NCI-H748 (cell line): ENCODE measurements at regions not wholly inside any gene's neighbourhood (a gene's known extent, or its start where the extent isn't known, plus 50 kb on each side); places are given as distances from the start of the nearest gene placed in this dataset.
"Not testable (repeated sequence)": the region's sequence is repeated elsewhere in the genome, so short reads cannot be mapped to it uniquely, and the experiment has no call there.

ENCODE experiments used
- DNase-seq: peaks from one replicate; lab custom pipeline; 2025; ENCODE audit not compliant: unreplicated experiment; lab: John Stamatoyannopoulos, UW

DNA sequence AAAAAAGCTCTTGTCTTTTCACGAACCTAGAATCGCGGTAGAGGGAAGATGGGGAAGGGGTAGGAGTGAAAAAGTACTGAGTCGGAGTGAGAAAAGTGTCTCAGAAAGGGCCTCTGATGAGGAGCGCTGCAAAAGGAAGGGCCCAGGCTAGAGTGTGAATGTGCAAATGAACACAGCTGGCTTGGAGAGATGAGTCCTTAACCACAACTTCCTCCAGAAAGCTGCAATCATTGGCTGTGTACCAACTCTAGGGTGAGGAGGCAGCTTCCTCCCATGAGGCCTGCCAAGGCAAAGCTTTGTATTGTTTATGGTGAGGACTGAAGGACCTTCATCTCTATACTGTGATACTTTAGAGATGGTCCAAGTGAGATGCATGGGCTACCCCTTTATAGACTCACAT, 566.9 kb upstream of the ANO5 start:
- no peak for DNase-seq

- DNase-seq: no peak
Observed at GRCh38 chr11:21628641-21629040, 564.2 kb upstream of the ANO5 start.

DNA sequence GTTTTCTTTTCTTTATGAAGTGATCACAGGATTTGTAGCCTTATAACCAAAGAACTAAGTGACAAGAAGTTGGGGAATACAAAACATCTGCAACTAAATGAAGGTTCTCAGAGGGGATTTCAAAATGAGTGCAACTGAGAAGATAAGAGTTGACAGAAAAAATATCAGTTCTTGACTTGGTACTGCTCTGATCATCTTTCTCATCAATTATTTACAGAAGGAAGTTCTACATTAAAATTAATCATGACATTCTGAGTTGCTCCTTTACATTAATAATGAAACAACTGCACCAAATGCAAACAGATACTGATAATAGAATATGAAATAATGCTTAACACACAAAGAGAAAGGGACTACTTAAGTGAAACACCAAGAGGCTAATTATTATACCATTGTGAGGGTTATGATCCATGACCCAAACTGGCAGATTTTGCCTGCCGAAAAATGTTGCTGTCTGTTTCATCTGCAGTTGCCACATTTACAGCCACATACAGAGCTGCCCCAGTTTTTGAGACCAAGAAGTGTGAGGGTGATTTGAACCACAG, 561.9 kb upstream of the ANO5 start:
- DNase-seq: no peak

- no peak for DNase-seq
Observed at GRCh38 chr11:21631991-21632390, 560.9 kb upstream of the ANO5 start.

DNA sequence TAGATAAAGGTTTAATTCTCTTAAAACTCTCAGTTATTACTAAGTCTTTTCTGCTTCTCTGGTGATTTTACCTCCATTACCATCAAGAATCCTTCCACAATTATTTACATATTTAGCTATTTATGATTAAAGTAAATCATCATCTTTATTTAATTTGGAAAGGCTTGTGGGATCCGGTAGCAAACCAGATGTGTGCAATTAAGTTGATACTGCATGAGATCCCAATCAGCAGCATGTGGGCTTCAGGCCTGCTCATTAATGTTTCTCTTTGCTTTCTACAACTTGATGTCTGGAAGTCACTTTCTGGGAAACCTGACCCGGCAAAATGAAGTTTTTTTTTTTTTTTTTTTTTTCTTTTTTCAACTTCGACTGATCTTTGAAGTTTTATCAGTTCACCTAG, 558.4 kb upstream of the ANO5 start:
- DNase-seq: no peak

DNA sequence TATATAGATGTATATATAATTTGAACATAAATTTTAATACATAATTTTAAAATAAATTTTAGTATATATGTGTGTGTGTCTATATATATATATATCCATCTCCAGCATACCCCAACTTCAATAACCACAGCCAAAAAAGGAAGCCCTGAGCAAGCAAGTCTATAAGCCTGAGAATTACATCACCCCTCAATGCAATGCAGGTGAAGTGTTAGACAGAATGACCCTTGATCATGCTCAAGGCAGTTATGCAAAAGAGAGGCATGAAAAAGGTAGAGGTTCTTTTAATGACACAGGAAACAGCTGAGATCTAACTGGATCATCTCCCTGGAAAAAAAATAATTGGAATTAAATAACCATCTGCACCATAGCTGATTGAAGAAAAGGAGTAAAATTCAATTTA, 557.9 kb upstream of the ANO5 start:
- DNase-seq: no peak

GRCh38 chr11:21635394-21636145, 557.3 kb upstream of the ANO5 start:
- no peak for DNase-seq

GRCh38 chr11:21636561-21636960, 556.3 kb upstream of the ANO5 start:
- DNase-seq: no peak

DNA sequence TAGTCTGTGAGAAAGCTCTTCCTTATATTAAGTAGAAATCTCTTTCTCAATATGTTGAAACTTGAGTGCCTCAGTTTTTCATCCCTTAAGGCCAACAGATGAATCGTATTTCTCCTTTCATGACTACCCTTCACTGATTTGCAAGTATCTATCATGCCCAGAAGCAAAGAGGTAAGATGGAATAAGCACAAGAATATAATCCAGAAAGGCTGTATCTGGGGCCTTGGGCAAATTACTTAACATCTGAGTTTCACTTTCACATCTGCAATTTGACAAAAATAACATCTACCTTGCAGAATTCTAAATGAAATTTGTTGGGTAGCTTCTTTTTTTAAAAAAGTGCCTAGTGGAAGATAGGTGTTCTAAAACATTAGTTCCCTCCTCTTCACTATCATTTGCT, 552.4 kb upstream of the ANO5 start:
- DNase-seq: no peak

- DNase-seq: no peak
Observed at GRCh38 chr11:21641869-21642268, 551.0 kb upstream of the ANO5 start.

- DNase-seq: peak; percentile 38
Observed at GRCh38 chr11:21646351-21646750, 546.5 kb upstream of the ANO5 start.

DNA sequence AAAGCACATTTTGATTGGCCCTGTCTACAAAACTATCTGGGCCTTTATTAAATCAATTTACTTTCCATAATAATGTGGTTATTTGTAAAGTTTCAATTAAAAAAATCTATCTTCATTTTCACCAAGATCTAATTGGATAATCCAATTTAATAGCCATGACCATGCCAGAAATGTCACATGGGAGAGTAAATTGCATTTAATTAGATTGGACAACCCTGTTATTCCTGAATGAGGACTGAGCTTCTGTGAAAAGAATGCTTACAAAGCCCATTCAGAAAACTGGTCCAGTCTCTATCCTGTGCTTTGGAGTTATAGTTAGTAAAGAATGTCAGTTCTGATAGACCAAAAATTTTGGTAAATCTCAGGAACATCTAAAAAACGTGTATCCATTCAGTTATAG, 541.9 kb upstream of the ANO5 start:
- DNase-seq: peak; percentile 13

- DNase-seq: peak; percentile 95
Observed at GRCh38 chr11:21653951-21654421, 538.9 kb upstream of the ANO5 start.

DNA sequence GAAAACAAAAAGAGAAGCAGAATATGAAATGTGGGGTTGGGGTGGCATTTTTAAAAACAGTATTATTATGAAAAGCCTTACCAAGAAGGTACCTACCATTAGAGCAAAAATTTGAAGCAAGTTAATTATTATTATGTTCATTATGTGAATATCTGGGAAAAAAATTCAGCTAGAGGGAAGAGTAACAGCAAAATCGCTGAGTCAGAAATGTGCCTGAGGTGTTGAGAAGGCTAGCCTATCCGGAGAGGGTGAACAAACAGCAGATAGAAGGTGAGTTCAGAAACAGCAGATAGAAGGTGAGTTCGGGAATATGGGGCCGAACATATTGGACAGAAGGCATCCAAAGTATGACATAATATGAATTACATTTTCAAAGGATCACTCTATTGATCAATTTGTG, 536.8 kb upstream of the ANO5 start:
- no peak for DNase-seq

DNA sequence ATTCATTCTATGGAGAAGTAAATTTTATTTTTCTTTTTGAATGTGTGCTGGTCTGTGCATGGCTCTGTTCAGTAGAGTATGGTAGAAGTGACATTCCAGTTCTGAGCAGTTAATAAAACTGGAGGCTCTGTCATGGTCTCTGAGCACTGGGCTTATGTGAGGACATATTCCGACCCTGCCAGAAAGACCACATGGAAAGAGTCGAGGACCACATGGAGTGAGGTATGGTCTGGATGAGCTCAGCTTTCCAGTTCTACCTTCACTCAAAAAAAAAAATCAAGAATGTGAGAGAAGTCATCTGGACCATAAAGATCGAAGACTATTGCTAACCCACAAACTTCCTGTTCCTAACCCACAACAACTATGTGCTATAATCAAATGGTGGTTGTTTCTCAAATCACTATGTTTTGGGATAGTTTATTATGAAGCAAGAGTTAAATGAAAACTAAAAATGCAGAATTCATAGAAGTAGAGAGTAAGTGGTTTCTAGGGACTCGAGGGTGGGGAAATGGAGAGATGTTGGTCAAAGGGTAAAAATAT, 534.2 kb upstream of the ANO5 start:
- DNase-seq: no peak

GRCh38 chr11:21659377-21659776, 533.5 kb upstream of the ANO5 start:
- not testable (repeated sequence) for DNase-seq

GRCh38 chr11:21659961-21660360, 532.9 kb upstream of the ANO5 start:
- DNase-seq: no peak

DNA sequence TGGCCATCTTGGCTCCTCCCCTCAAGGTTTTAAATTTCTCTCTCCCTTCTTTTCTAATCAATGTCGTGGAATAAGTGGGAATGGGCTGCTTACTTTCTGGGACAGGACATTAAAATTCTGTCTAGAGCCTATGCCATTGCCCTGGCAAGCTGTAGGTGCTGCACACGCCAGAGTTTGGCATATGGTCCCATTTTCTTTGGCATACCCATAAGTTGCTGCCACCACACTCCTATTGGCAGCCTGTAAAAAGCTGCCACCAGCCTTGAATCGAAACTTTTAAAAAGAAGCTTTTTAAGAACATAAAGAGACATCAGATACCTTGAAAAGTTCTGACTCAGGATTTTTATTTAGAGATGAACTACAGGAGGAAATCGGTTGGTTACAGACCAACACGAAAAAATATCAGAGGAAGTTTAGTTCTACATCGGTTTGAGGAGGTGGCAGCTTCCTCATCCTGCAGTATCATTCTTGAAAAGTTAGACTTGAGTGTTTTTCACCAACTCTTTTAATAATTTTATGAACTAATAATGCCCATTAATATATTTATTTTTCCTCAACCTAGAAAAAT, 517.8 kb upstream of the ANO5 start:
- DNase-seq: no peak

- no peak for DNase-seq
Observed at GRCh38 chr11:21687643-21688042, 505.2 kb upstream of the ANO5 start.

- no peak for DNase-seq
Observed at GRCh38 chr11:21704539-21704938, 488.3 kb upstream of the ANO5 start.

DNA sequence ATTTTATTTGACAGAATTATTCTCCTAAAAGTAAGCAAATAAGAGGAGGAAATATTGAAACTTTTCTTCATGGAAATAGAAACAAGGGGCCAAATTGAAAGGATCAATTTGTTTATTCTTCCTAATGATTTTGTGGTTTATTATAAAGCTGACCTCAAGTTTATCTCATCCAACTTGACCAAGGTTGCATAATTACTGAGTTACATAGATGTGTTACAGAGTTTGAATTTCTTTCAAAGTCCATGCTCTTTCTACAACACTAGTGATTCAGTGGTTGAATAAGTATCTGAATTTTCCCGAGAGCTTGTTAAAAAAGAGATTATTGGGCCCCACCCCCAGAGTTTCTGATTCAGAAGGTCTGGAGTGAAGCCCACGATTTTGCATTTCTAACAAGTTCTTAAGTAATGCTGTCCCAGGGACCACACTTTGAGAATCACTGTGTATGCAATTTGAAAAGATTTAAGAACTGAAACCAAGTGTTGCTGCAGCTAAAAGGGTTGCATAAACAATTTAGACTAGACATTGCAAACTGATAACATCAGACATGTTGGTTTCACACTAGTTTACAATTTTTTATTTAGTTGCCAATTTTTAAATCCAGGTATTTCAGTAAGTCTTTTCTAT, 485.7 kb upstream of the ANO5 start:
- no peak for DNase-seq

DNA sequence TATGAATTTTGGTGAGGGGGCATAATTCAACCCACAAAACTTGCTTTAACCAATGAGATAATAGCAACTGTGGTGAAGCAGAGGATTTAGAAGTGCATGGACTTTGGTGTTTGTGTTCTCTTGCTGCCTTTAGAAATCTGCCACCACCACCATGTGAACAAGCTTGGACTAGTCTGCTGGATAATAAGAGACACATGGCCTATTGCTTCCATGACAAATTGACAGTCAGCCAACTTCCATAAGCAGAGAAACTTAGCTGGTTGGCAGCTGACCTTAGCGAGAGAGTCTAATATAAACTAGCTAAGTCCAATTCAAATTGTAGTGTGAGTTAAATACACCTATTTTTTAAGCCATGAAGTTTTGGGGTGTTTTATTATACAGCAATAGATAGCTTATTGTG, 482.1 kb upstream of the ANO5 start:
- no peak for DNase-seq
